ENCODE measurements at regions not wholly inside any gene's neighbourhood (a gene's known extent, or its start where the extent isn't known, plus 50 kb on each side); places are given as distances from the start of the nearest gene placed in this dataset.
"Not testable (repeated sequence)": the region's sequence is repeated elsewhere in the genome, so short reads cannot be mapped to it uniquely, and the experiment has no call there.

DNA sequence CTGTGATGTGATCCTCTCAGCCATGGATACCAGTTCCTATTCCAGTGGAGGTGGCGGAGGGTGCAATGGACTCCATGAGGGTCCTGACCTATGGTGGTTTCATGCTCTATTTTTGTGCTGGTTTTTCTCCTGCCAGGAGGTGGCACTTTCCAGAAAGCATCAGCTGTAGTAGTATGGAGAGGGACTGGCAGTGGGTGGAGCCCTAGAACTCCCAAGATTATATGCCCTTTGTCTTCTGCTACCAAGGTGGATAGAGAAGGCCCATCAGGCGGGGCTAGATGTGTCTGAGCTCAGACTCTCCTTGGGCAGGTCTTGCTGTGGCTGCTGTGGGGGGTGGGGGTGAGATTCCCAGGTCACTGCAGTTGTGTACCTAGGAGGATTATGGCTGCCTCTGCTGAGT lies 104.5 kb upstream of the S1PR3 start:
- H4K91ac ChIP-seq (ENCODE audit: insufficient read length, low read depth, low read length); H3K27me3 ChIP-seq (ENCODE audit: insufficient read depth, low read length); H2BK20ac ChIP-seq (ENCODE audit: low read depth, low read length, poor library complexity, severe bottlenecking); H3K4me1 Mint-ChIP-seq; H2BK120ac ChIP-seq (ENCODE audit: low read depth, low read length, poor library complexity, severe bottlenecking); DNase-seq; H3K79me1 ChIP-seq (ENCODE audit: insufficient read depth, low read depth, low read length, poor library complexity, severe bottlenecking); H3K14ac ChIP-seq (ENCODE audit: insufficient read depth, low read length); H3K9me3 ChIP-seq (ENCODE audit: control insufficient read depth, low read depth, low read length); H4K5ac ChIP-seq (ENCODE audit: insufficient read length, low read depth, low read length); H2AFZ ChIP-seq (ENCODE audit: low read length); H2BK12ac ChIP-seq (ENCODE audit: insufficient read length, low read depth, low read length); H3K4ac ChIP-seq (ENCODE audit: low read depth, low read length); H3K9ac ChIP-seq (ENCODE audit: extremely low read depth, insufficient read length, low read length); H2BK5ac ChIP-seq (ENCODE audit: insufficient read length, low read length); H2AK5ac ChIP-seq (ENCODE audit: insufficient read length, low read length); H3K27ac ChIP-seq (ENCODE audit: insufficient read length, low read depth, low read length); H3K4me3 Mint-ChIP-seq; H3K23me2 ChIP-seq (ENCODE audit: insufficient read length, low read depth, low read length, poor library complexity, severe bottlenecking); H4K20me1 ChIP-seq (ENCODE audit: control insufficient read depth, insufficient read depth, insufficient read length); H3K27ac Mint-ChIP-seq; H3K4me2 ChIP-seq (ENCODE audit: insufficient read depth, insufficient read length, low read length); H3K36me3 Mint-ChIP-seq (ENCODE audit: insufficient read depth in 1 of 3, low read depth in 3 of 3); H2BK15ac ChIP-seq (ENCODE audit: low read depth, low read length); H3T11ph ChIP-seq (ENCODE audit: low read length); H3K23ac ChIP-seq (ENCODE audit: insufficient read length, low read depth, low read length); H3K56ac ChIP-seq (ENCODE audit: insufficient read length, low read depth, low read length); H3K18ac ChIP-seq (ENCODE audit: insufficient read length, low read depth, low read length); H4K8ac ChIP-seq (replicated peaks; ENCODE audit: insufficient read length, low read depth, low read length); H3K4me1 ChIP-seq (ENCODE audit: insufficient read depth, low read length); H3K27me3 Mint-ChIP-seq (ENCODE audit: low read depth); H3K79me2 ChIP-seq (ENCODE audit: insufficient read depth, low read length): not testable (repeated sequence)
- peaks cover 11 to 14% of the 10 kb centered on the region in 2 experiments; a peak in 4 of 5 replicates for H3K9me3 Mint-ChIP-seq
- WGBS (ENCODE audit: extremely low coverage, insufficient read length, low lambda C conversion rate) = no CpG with 5 or more reads among the region's 2 CpGs

Data from H9 (cell line).